ENCODE measurements at regions not wholly inside any gene's neighbourhood (a gene's known extent, or its start where the extent isn't known, plus 50 kb on each side); places are given as distances from the start of the nearest gene placed in this dataset.
"Not testable (repeated sequence)": the region's sequence is repeated elsewhere in the genome, so short reads cannot be mapped to it uniquely, and the experiment has no call there.

DNA sequence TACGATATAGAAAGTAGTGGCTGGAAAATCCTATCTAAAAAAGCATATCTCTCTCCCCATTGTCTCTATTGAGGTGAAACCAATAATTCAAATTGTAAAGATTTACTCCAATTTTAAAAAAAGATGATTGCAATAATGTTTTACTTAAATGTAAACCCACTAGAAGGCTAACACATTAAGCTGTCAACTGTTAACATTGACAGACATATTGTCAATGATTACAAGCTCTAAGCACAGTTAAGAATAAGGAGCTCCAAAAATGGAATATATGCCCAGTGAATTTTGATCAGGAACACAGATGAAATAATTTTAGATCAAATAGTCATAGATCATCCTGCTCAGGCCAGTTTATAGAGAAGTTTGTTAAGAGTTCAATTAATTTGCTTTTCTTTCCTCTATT, 123.6 kb upstream of the NETO1 start:
- intact Hi-C loops (cut with micrococcal nuclease): no loop called here
- WGBS (ENCODE audit: insufficient coverage): no CpG with 5 or more reads among the region's 1 CpG

DNA sequence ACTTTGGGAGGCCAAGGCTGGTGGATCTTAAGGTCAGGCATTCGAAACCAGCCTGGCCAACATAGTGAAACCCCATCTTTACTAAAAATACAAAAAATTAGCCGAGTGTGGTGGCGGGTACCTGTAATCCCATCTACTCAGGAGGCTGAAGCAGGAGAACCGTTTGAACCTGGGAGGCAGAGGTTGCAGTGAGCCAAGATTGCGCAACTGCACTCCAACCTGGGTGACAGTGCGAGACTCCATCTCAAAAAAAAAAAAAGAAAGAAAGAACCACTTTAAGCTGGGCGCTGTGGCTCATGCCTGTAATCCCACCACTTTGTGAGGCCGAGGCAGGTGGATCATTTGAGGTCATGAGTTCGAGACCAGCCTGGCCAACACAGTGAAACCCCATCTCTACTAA, 119.8 kb upstream of the NETO1 start:
- H3K4me3 ChIP-seq (replicated peaks in 1 of 3; ENCODE audit: low read depth in 2 of 3, low read length in 3 of 3); H3K9me3 ChIP-seq (replicated peaks in 1 of 2; ENCODE audit: control insufficient read depth in 1 of 2, insufficient read depth in 1 of 2, low read length in 2 of 2); H3K36me3 Mint-ChIP-seq; DNase-seq; H2AFZ ChIP-seq (ENCODE audit: insufficient read depth, low read depth, low read length, poor library complexity, severe bottlenecking); H3K9ac ChIP-seq (ENCODE audit: insufficient read depth, low read length, poor library complexity, severe bottlenecking); H3K4me1 Mint-ChIP-seq; H3K4me1 ChIP-seq (ENCODE audit: control insufficient read depth in 1 of 2, insufficient read depth in 2 of 2, low read length in 2 of 2); intact Hi-C loops (cut with micrococcal nuclease); H4K20me1 ChIP-seq (ENCODE audit: insufficient read depth, low read length); H3K79me2 ChIP-seq (ENCODE audit: insufficient read depth, low read length); H3K27me3 Mint-ChIP-seq (ENCODE audit: low read depth in 3 of 3); H3K9me3 Mint-ChIP-seq; H3K4me3 Mint-ChIP-seq; H3K27ac Mint-ChIP-seq; H3K4me2 ChIP-seq (replicated peaks; ENCODE audit: extremely low read depth, low read length, poor library complexity, severe bottlenecking); H3K27me3 ChIP-seq (ENCODE audit: control insufficient read depth in 2 of 2, insufficient read depth in 2 of 2, low read length in 2 of 2); H3K27ac ChIP-seq (ENCODE audit: low read depth in 1 of 2, low read length in 2 of 2); H3K36me3 ChIP-seq (replicated peaks in 1 of 2; ENCODE audit: control insufficient read depth in 1 of 2, insufficient read depth in 2 of 2, low read length in 2 of 2): not testable (repeated sequence)
- WGBS (ENCODE audit: insufficient coverage): 85% methylated on average over 6 of the region's 9 CpGs

More for the DNA sequence above, 123.6 kb upstream of the NETO1 start:
- H3K9ac ChIP-seq (ENCODE audit: insufficient read depth, low read length, poor library complexity, severe bottlenecking): no peak overlapping the region
- no peaks in the 10 kb centered on the region for H4K20me1 ChIP-seq (ENCODE audit: insufficient read depth, low read length)
- peaks cover 0 to 7% of the 10 kb centered on the region in 2 donors for H3K9me3 ChIP-seq (replicated peaks in 1 of 2; ENCODE audit: control insufficient read depth in 1 of 2, insufficient read depth in 1 of 2, low read length in 2 of 2)
- H3K4me2 ChIP-seq (replicated peaks; ENCODE audit: extremely low read depth, low read length, poor library complexity, severe bottlenecking): no peak overlapping the region
- H3K79me2 ChIP-seq (ENCODE audit: insufficient read depth, low read length): no peaks in the 10 kb centered on the region
- Mint-ChIP-seq H3K4me3 (no peak overlapping the region), H3K4me1 (no peaks in the 10 kb centered on the region), H3K9me3 (peaks cover 0 to 9% (median 4%) of the 10 kb centered on the region in 7 donors), H3K27ac (no peak overlapping the region), H3K27me3 (ENCODE audit: low read depth in 3 of 3) (no peaks in the 10 kb centered on the region), H3K36me3 (no peaks in the 10 kb centered on the region)
- no peak overlapping the region for H2AFZ ChIP-seq (ENCODE audit: insufficient read depth, low read depth, low read length, poor library complexity, severe bottlenecking)
- H3K27ac ChIP-seq (ENCODE audit: low read depth in 1 of 2, low read length in 2 of 2): no peak overlapping the region
- H3K4me3 ChIP-seq (replicated peaks in 1 of 3; ENCODE audit: low read depth in 2 of 3, low read length in 3 of 3): no peak overlapping the region
- H3K27me3 ChIP-seq (ENCODE audit: control insufficient read depth in 2 of 2, insufficient read depth in 2 of 2, low read length in 2 of 2): no peaks in the 10 kb centered on the region
- TF ChIP-seq CTCF (IDR thresholded peaks at IDR 0.05): no peak
- no peaks in the 10 kb centered on the region for H3K4me1 ChIP-seq (ENCODE audit: control insufficient read depth in 1 of 2, insufficient read depth in 2 of 2, low read length in 2 of 2)
- no peaks in the 10 kb centered on the region for H3K36me3 ChIP-seq (replicated peaks in 1 of 2; ENCODE audit: control insufficient read depth in 1 of 2, insufficient read depth in 2 of 2, low read length in 2 of 2)
- DNase-seq: no peak

Measured in CD14-positive monocyte (primary cell).